IMR-90 (cell line): ENCODE measurements at regions not wholly inside any gene's neighbourhood (a gene's known extent, or its start where the extent isn't known, plus 50 kb on each side); places are given as distances from the start of the nearest gene placed in this dataset.

Source experiments
- CTCF ChIP-seq: conservative IDR thresholded peaks from 2 replicates; pipeline ENCODE4 v1.5.1; 2012; ENCODE audit warnings: mild to moderate bottlenecking, low read depth, low read length, improper control_type of control experiment
- MAFK ChIP-seq: IDR thresholded peaks from 2 replicates; pipeline ENCODE4 v1.6.1; 2012; ENCODE audit warnings: low read depth, low read length, improper control_type of control experiment
- SMC3 ChIP-seq: fragments of 150-350 bp; IDR thresholded peaks from 2 replicates; pipeline ENCODE4 v1.6.1; 2016; ENCODE audit warnings: low read depth, mild to moderate bottlenecking, antibody characterized with exemption, low read length, moderate library complexity
- USF2 ChIP-seq: fragments of 150-350 bp; IDR thresholded peaks from 2 replicates; pipeline ENCODE4 v1.6.1; 2017; ENCODE audit warnings: mild to moderate bottlenecking, antibody characterized with exemption, low read length, low read depth

GRCh38 chr9:22257026-22257816, 189.4 kb upstream of the DMRTA1 start:
- TF ChIP-seq SMC3 (no peak), CTCF (no peak), USF2 (no peak), MAFK (no peak)
